AG09319 (cell line): ENCODE measurements at regions not wholly inside any gene's neighbourhood (a gene's known extent, or its start where the extent isn't known, plus 50 kb on each side); places are given as distances from the start of the nearest gene placed in this dataset.

Experiments
- DNase-seq: peaks from one replicate; pipeline ENCODE4 v3.0.0-alpha.2; 2010; ENCODE audit warnings: low read depth; ENCODE audit errors: extremely low read depth
- TF ChIP-seq, protein P1 (sequence below): IDR thresholded peaks from 2 replicates; pipeline ENCODE4 v1.5.1; 2011; ENCODE audit warnings: low read depth, mild to moderate bottlenecking, inconsistent platforms, low read length, moderate library complexity

DNA sequence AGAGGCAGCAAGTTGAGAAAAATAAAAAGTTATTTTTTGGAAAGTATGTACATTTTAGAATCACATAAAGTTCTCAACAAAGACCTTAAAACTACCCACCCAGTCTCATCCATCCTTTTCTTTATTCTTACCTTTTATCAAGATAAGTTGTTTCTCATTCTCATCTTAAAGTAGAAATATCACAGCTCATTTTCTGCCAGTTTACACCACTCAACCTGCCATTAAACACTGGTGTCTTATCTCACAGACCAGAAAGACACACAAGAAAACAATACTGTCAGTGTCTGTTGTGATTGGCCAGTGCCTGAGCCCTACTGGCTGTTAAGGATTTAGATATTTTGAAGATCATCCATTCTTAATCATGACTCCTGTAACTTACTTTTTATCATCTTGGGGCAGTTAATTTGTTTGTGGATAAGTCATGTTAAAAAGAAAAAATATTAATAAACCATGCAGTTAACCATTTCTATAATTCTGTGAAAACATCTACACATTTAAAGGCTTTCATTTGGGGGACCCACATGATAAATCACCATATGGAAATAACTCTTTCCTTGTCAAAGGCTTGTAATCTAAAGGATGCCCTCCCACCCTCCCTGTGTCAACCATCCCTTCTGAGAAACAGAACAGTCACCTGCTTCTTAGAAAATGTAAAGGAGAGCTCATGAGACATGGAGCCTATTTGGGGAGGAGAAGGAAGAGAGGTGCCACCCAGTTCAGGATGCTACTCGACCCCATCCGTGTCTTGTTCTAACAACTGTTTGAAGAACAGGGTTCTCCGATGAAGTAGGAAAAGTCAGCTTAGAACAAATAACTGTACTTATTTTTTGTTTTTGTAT, 897.2 kb upstream of the INTU start:
- TF ChIP-seq, protein P1, sequence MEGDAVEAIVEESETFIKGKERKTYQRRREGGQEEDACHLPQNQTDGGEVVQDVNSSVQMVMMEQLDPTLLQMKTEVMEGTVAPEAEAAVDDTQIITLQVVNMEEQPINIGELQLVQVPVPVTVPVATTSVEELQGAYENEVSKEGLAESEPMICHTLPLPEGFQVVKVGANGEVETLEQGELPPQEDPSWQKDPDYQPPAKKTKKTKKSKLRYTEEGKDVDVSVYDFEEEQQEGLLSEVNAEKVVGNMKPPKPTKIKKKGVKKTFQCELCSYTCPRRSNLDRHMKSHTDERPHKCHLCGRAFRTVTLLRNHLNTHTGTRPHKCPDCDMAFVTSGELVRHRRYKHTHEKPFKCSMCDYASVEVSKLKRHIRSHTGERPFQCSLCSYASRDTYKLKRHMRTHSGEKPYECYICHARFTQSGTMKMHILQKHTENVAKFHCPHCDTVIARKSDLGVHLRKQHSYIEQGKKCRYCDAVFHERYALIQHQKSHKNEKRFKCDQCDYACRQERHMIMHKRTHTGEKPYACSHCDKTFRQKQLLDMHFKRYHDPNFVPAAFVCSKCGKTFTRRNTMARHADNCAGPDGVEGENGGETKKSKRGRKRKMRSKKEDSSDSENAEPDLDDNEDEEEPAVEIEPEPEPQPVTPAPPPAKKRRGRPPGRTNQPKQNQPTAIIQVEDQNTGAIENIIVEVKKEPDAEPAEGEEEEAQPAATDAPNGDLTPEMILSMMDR: no peak
- no peak for DNase-seq

DNA sequence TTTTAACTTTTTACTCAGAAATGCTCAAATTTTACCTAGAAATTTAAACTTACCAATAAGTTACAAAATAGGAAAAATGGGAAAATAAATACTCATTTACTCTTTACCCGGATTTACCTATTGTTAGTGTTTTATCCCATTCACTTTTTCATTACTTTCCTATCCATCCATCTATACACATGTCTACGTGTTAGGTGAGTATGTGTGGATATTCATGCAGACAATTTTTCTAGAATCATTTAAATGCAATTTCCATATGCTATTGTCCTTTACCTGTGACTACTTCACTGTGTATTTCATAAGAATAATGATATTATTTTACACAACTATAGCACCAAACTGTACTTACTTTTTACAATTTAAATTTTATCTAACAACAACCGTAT, 896.6 kb upstream of the INTU start:
- TF ChIP-seq, protein P1: no peak
- no peak for DNase-seq

GRCh38 chr4:126737899-126738526, 894.7 kb upstream of the INTU start:
- no peak for DNase-seq
- TF ChIP-seq, protein P1: no peak

GRCh38 chr4:126738527-126738923, 894.2 kb upstream of the INTU start:
- TF ChIP-seq, protein P1: no peak
- DNase-seq: no peak

DNA sequence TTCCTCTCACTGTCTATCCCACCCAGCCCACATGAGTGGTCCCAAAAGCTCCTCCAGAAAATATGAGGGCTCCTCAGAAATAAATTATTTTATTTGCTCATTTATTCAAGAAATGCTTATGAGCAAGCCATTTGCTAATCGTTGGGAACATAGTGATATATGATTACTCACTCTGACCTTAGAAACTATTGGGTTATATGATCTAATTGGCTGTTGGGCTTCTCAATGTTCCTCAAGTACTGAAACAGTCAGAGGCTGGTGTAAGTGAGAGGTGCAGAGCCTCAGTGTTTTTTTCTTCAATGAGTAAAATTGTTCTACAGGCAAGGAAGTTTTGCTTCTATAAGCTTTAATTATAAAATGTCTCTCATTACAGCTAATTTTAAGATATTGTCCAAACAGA, 893.8 kb upstream of the INTU start:
- no peak for DNase-seq
- TF ChIP-seq, protein P1: no peak

GRCh38 chr4:126740687-126741086, 892.1 kb upstream of the INTU start:
- no peak for DNase-seq
- TF ChIP-seq, protein P1: no peak

DNA sequence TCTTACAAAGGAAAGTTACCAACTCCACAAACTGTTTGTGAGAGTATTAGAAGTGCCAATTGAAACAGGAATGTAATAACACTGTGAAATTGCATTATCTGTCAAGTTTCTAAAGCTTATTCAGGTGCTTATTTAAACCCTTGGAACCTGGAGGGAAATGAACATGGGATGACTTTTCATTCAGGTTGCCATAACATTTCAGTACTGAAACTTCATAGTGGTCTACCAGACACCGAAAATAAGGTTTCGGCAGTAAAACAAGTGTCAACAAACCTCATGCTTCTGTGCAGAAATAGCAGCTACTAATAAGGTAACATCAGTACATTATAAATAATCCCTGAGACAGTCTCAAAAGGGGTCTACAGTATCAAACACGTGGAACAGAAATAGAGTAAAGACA, 890.7 kb upstream of the INTU start:
- TF ChIP-seq, protein P1: no peak
- DNase-seq: no peak
